AG04449 (cell line): ENCODE measurements at regions not wholly inside any gene's neighbourhood (a gene's known extent, or its start where the extent isn't known, plus 50 kb on each side); places are given as distances from the start of the nearest gene placed in this dataset.
"Not testable (repeated sequence)": the region's sequence is repeated elsewhere in the genome, so short reads cannot be mapped to it uniquely, and the experiment has no call there.

ENCODE experiments used
- CTCF ChIA-PET: fragments of 350-600 bp; formaldehyde crosslinking; extraction: SDS; loops from one replicate; lab custom pipeline; 2021; ENCODE audit warnings: antibody characterized with exemption; lab: Yijun Ruan, JAX
- POLR2A ChIA-PET: fragments of 400-600, 350-600 bp; formaldehyde crosslinking; extraction: SDS; loops from one replicate; lab custom pipeline; 2020; ENCODE audit warnings: antibody characterized with exemption, inconsistent platforms; lab: Yijun Ruan, JAX
- DNase-seq: peaks from one replicate; pipeline ENCODE4 v3.0.0-alpha.2; 2010; ENCODE audit warnings: low read depth, low spot score
- H3K4me3 ChIP-seq: 2 replicates; pipeline ENCODE4 v1.5.1; 2011; ENCODE audit warnings: low read depth, mild to moderate bottlenecking, control low read depth, low read length
- TF ChIP-seq, protein P1 (sequence below): IDR thresholded peaks from one replicate; pipeline ENCODE4 v1.5.1; 2011; ENCODE audit warnings: mild to moderate bottlenecking, moderate library complexity, low read length, control low read depth, inconsistent platforms; ENCODE audit not compliant: insufficient read depth; ENCODE audit errors: missing control alignments

DNA sequence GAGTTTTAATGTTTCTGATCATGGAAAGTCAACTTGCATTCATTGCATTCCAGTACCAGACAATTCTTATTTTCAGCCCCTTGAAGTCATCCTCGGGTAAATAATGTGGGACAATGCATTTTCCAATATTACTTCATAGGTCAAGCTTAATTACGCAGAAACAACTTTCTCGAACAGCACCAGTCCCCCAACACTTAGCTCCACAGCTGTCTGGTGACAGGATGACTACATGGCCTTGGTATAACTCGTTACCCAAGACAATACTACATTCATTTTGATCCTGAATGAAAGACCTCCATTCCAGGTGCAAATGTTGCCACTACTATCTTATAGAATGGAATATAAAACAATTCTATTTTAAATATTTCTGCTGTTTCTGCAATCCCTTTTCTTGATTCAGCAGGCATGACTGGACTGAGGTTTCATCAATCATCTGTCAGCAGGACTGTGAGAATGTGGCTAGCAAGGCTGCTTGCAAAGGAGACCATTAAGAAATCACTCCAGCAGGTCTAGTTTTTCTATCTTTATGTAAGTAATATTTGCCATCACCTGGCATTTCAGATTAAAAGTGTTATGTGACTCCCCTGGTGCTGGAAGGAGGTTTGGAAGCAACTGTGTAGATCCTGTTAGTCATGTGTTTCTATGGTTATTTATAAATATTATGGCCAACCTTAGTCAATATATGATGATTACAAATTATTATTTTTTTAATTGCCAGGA lies 147.9 kb downstream of the HAO1 start:
- ChIA-PET POLR2A (no interaction called here), CTCF (no interaction called here)
- TF ChIP-seq, protein P1, sequence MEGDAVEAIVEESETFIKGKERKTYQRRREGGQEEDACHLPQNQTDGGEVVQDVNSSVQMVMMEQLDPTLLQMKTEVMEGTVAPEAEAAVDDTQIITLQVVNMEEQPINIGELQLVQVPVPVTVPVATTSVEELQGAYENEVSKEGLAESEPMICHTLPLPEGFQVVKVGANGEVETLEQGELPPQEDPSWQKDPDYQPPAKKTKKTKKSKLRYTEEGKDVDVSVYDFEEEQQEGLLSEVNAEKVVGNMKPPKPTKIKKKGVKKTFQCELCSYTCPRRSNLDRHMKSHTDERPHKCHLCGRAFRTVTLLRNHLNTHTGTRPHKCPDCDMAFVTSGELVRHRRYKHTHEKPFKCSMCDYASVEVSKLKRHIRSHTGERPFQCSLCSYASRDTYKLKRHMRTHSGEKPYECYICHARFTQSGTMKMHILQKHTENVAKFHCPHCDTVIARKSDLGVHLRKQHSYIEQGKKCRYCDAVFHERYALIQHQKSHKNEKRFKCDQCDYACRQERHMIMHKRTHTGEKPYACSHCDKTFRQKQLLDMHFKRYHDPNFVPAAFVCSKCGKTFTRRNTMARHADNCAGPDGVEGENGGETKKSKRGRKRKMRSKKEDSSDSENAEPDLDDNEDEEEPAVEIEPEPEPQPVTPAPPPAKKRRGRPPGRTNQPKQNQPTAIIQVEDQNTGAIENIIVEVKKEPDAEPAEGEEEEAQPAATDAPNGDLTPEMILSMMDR, result no peak
- no peak overlapping the region for H3K4me3 ChIP-seq
- no peak for DNase-seq

DNA sequence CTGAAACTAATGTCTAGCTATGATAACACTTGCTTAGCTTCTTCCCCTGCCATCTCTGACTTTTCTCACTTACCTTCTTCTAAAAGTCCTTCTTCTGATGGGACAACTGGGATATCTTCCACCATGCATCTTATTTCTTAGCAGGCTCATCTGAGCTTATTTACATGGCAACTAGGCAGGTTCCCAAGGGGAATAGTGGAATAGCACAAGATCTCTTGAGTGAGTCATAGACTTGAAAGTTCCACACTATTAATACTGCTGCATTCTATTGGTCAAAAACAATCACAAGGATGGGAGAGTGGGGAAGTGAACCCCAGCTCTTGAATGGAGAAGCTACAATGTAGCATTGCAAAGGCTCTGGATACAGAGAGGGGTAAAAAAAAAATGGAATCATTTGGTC lies 142.1 kb downstream of the HAO1 start:
- no peak for DNase-seq
- TF ChIP-seq, protein P1, result no peak
- H3K4me3 ChIP-seq, result no peak overlapping the region
- CTCF ChIA-PET, result no interaction called here
- POLR2A ChIA-PET, result no interaction called here

DNA sequence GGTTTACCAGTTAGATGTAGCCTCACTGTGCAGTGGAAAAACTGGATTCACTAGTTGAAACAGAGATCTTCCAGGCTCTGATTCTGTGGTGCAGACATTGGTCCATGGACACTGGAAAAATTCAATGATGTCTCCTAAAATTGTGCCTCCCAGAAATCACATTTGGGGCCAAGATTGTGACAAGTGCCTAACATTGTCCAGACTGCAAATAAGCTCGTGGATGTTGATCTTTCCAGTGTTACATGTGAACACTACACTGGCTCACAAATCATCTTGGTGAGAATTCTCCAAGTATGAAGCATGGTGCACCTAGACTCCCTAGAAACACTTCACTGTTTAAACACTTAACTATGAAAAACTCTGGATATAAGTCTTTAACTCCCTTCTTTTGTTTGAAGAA lies 140.4 kb downstream of the HAO1 start:
- CTCF ChIA-PET, result no interaction called here
- no peak overlapping the region for H3K4me3 ChIP-seq
- TF ChIP-seq, protein P1, result no peak
- POLR2A ChIA-PET, result no interaction called here
- no peak for DNase-seq

DNA sequence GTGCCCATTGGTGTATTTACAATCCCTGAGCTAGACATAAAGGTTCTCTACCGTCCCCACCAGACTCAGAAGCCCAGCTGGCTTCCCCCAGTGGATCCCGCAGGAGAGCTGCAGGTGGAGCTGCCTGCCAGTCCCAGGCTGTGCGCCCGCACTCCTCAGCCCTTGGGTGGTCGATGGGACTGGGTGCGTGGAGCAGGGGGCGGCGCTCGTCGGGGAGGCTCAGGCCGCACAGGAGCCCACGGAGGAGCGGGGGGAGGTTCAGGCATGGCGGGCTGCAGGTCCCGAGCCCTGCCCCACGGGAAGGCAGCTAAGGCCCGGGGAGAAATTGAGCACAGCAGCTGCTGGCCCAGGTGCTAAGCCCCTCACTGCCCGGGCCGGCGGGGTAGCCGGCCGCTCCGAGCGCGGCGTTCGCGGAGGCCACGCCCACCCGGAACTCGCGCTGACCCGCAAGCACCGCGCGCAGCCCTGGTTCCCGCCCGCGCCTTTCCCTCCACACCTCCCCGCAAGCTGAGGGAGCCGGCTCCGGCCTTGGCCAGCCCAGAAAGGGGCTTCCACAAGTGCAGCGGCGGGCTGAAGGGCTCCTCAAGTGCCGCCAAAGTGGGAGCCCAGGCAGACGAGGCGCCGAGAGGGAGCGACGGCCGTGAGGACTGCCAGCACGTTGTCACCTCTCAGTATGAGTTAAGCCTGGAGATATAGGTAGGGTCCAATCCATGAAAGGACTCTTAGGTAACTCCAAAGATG lies 136.7 kb downstream of the HAO1 start:
- peak overlapping the region; percentile 38 for H3K4me3 ChIP-seq
- DNase-seq, POLR2A ChIA-PET, CTCF ChIA-PET: not testable (repeated sequence)

DNA sequence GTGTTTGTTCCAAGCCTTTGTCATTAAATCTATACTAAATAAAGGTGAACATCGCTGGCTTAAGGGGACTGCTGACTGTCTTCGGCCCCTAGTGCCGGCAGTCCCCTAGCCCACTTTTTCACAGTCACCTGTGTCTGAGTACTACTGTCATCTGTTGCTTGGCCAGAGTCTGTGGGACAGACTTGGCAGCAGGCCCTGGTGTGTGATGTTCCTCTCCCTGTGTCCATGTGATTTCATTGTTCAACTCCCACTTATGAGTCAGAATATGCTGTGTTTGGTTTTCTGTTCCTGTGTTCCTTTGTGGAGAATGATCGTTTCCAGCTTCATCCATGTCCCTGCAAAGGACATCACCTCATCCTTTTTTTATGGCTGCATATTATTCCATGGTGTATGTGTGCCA lies 133.4 kb downstream of the HAO1 start:
- TF ChIP-seq, protein P1, result no peak
- DNase-seq, result no peak
- ChIA-PET CTCF (interaction anchor here (1.3 kb wide), 1 partner anchor 14 kb away, joined by 3 read pairs; no protein-coding TSS in a partner anchor), POLR2A (no interaction called here)
- H3K4me3 ChIP-seq, result no peak overlapping the region

DNA sequence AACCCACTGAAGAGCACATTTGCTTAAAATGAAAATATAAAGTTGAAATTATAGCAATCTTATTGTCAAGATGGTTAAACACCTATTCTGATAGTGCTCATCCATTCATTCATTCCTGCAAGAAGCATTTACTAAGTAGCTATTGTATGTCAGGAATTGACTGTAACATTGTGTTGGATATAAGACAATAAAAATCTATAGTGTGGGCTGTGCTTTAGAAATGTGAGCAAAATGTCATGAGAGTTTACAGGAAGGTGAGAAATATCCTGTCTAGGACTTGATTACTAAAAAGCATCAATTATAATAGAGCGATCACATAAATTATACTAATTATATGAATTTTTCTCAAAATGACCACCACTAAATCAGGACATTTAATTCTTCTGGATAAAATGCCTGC lies 123.0 kb downstream of the HAO1 start:
- TF ChIP-seq, protein P1, result no peak
- no peak overlapping the region for H3K4me3 ChIP-seq
- ChIA-PET POLR2A (no interaction called here), CTCF (no interaction called here)
- DNase-seq, result no peak
